ENCODE measurements at regions not wholly inside any gene's neighbourhood (a gene's known extent, or its start where the extent isn't known, plus 50 kb on each side); places are given as distances from the start of the nearest gene placed in this dataset.

GRCh38 chr5:51494821-51495220, 111.6 kb downstream of the ISL1 start:
- no peak for TF ChIP-seq ZFX (IDR thresholded peaks at IDR 0.05)
- no peak for TF ChIP-seq CTCF (conservative IDR thresholded peaks at IDR 0.05)
- H3K27ac ChIP-seq, result no peak overlapping the region

GRCh38 chr5:51495672-51496071, 112.4 kb downstream of the ISL1 start:
- no peak overlapping the region for H3K27ac ChIP-seq
- TF ChIP-seq ZFX (IDR thresholded peaks at IDR 0.05), result no peak
- TF ChIP-seq CTCF (conservative IDR thresholded peaks at IDR 0.05), result no peak

GRCh38 chr5:51517838-51518237, 134.6 kb downstream of the ISL1 start:
- no peak overlapping the region for H3K27ac ChIP-seq
- TF ChIP-seq CTCF (conservative IDR thresholded peaks at IDR 0.05) (no peak), ZFX (IDR thresholded peaks at IDR 0.05) (no peak)

GRCh38 chr5:51518607-51519006, 135.4 kb downstream of the ISL1 start:
- no peak overlapping the region for H3K27ac ChIP-seq
- TF ChIP-seq CTCF (conservative IDR thresholded peaks at IDR 0.05), result no peak
- no peak for TF ChIP-seq ZFX (IDR thresholded peaks at IDR 0.05)

GRCh38 chr5:51521583-51521982, 138.3 kb downstream of the ISL1 start:
- TF ChIP-seq ZFX (IDR thresholded peaks at IDR 0.05), result no peak
- TF ChIP-seq CTCF (conservative IDR thresholded peaks at IDR 0.05), result no peak
- H3K27ac ChIP-seq, result no peak overlapping the region

GRCh38 chr5:51539232-51539631, 156.0 kb downstream of the ISL1 start:
- TF ChIP-seq ZFX (IDR thresholded peaks at IDR 0.05), result no peak
- TF ChIP-seq CTCF (conservative IDR thresholded peaks at IDR 0.05), result no peak

GRCh38 chr5:51544031-51544785, 161.0 kb downstream of the ISL1 start:
- TF ChIP-seq CTCF (conservative IDR thresholded peaks at IDR 0.05) (no peak), ZFX (IDR thresholded peaks at IDR 0.05) (no peak)
- no peak overlapping the region for H3K27ac ChIP-seq

More at GRCh38 chr5:51539232-51539631, 156.0 kb downstream of the ISL1 start:
- no peak overlapping the region for H3K27ac ChIP-seq

Measured in C4-2B (cell line).